Testis (tissue), 2 donors: ENCODE measurements at regions not wholly inside any gene's neighbourhood (a gene's known extent, or its start where the extent isn't known, plus 50 kb on each side); places are given as distances from the start of the nearest gene placed in this dataset.

Source experiments
- CTCF ChIP-seq, 3 experiments: fragments of 450-650 bp in 2 of 3; fragments of 200-600 bp in 1 of 3; sonication (generic) in 1 of 3; IDR thresholded peaks; one replicate each; pipeline ENCODE4 v1.5.1; 2016 to 2019; ENCODE audit warnings: antibody characterized with exemption in 3 of 3, mild to moderate bottlenecking in 2 of 3, moderate library complexity in 1 of 3
- POLR2A ChIP-seq: fragments of 450-650 bp; IDR thresholded peaks from one replicate; pipeline ENCODE4 v1.6.1; 2017; ENCODE audit warnings: antibody characterized with exemption, mild to moderate bottlenecking, moderate library complexity

GRCh38 chr12:91901381-91902074 is 244.1 kb downstream of the BTG1 start:
- TF ChIP-seq CTCF (IDR thresholded peaks at IDR 0.05) (no peak), POLR2A (no peak)
